DMS79 treated with DMSO at 0.1 percent for 48 hours (cell line): ENCODE measurements at regions not wholly inside any gene's neighbourhood (a gene's known extent, or its start where the extent isn't known, plus 50 kb on each side); places are given as distances from the start of the nearest gene placed in this dataset.
A peak's percentile ranks its signal among the peaks of the same experiment; 100 is the strongest.
"Not testable (repeated sequence)": the region's sequence is repeated elsewhere in the genome, so short reads cannot be mapped to it uniquely, and the experiment has no call there.

ENCODE experiments used
- DNase-seq: peaks from one replicate; lab custom pipeline; 2025; lab: John Stamatoyannopoulos, UW

- no peak for DNase-seq
Measured at GRCh38 chr13:73844986-73845385, 289.2 kb downstream of the KLF12 start.

GRCh38 chr13:73842626-73843025 lies 291.6 kb downstream of the KLF12 start:
- no peak for DNase-seq

GRCh38 chr13:73842184-73842583 lies 292.0 kb downstream of the KLF12 start:
- no peak for DNase-seq

- no peak for DNase-seq
Measured at GRCh38 chr13:73837147-73837546, 297.1 kb downstream of the KLF12 start.

GRCh38 chr13:73835138-73835721 lies 299.0 kb downstream of the KLF12 start:
- DNase-seq: peak; percentile 7

- no peak for DNase-seq
Measured at GRCh38 chr13:73833325-73834070, 300.7 kb downstream of the KLF12 start.

- DNase-seq: no peak
Measured at GRCh38 chr13:73832825-73833224, 301.4 kb downstream of the KLF12 start.

- no peak for DNase-seq
Measured at GRCh38 chr13:73832128-73832588, 302.0 kb downstream of the KLF12 start.

GRCh38 chr13:73829416-73829815 lies 304.8 kb downstream of the KLF12 start:
- no peak for DNase-seq

GRCh38 chr13:73828811-73829210 lies 305.4 kb downstream of the KLF12 start:
- DNase-seq: no peak

- no peak for DNase-seq
Measured at GRCh38 chr13:73827434-73827833, 306.8 kb downstream of the KLF12 start.

- no peak for DNase-seq
Measured at GRCh38 chr13:73825143-73825542, 309.1 kb downstream of the KLF12 start.

- no peak for DNase-seq
Measured at GRCh38 chr13:73822668-73823592, 311.3 kb downstream of the KLF12 start.

GRCh38 chr13:73820688-73821087 lies 313.5 kb downstream of the KLF12 start:
- DNase-seq: no peak

GRCh38 chr13:73820285-73820684 lies 313.9 kb downstream of the KLF12 start:
- DNase-seq: no peak

GRCh38 chr13:73819711-73820110 lies 314.5 kb downstream of the KLF12 start:
- no peak for DNase-seq

GRCh38 chr13:73816702-73817101 lies 317.5 kb downstream of the KLF12 start:
- DNase-seq: no peak

- DNase-seq: no peak
Measured at GRCh38 chr13:73815796-73816195, 318.4 kb downstream of the KLF12 start.

- DNase-seq: no peak
Measured at GRCh38 chr13:73810647-73811046, 323.6 kb downstream of the KLF12 start.

- no peak for DNase-seq
Measured at GRCh38 chr13:73809561-73809960, 324.6 kb downstream of the KLF12 start.

- DNase-seq: no peak
Measured at GRCh38 chr13:73808318-73808717, 325.9 kb downstream of the KLF12 start.

GRCh38 chr13:73805326-73805958 lies 328.8 kb downstream of the KLF12 start:
- not testable (repeated sequence) for DNase-seq
